Esophagus squamous epithelium (tissue), 4 donors: ENCODE measurements at regions not wholly inside any gene's neighbourhood (a gene's known extent, or its start where the extent isn't known, plus 50 kb on each side); places are given as distances from the start of the nearest gene placed in this dataset.

Experiments
- POLR2A ChIP-seq, 4 donors: fragments of 450-650 bp; IDR thresholded peaks; one replicate each; pipeline ENCODE4 v1.6.1; 2017; ENCODE audit warnings: antibody characterized with exemption in 4 of 4, mild to moderate bottlenecking in 4 of 4, moderate library complexity in 3 of 4
- TF ChIP-seq, protein P1 (sequence below), 6 experiments: fragments of 450-650 bp in 4 of 6; fragments of 200-600 bp in 2 of 6; sonication (generic) in 2 of 6; IDR thresholded peaks; one replicate each; pipeline ENCODE4 v1.5.1; 2016 to 2019; ENCODE audit warnings: antibody characterized with exemption in 6 of 6, mild to moderate bottlenecking in 4 of 6, moderate library complexity in 4 of 6

DNA sequence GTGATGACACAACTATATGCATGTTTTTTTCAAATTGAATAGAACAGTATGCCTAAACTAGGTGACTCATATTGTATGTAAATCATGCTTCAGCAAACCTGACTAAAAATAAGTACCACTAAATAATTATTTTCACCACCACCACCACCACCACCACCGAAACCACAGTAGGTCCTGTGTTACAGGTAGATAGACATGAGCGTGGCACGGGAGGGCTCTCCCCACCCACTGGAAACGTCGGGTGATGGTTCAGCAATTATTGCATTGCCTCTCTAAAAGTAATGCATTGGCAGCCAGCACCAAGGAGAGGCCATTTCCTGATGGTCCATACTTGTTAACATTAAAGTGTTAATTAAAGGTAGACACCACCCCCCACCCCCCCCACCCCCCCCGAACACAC lies 297.0 kb upstream of the NCAM2 start:
- TF ChIP-seq POLR2A (IDR thresholded peaks at IDR 0.05), result no peak
- TF ChIP-seq, protein P1, sequence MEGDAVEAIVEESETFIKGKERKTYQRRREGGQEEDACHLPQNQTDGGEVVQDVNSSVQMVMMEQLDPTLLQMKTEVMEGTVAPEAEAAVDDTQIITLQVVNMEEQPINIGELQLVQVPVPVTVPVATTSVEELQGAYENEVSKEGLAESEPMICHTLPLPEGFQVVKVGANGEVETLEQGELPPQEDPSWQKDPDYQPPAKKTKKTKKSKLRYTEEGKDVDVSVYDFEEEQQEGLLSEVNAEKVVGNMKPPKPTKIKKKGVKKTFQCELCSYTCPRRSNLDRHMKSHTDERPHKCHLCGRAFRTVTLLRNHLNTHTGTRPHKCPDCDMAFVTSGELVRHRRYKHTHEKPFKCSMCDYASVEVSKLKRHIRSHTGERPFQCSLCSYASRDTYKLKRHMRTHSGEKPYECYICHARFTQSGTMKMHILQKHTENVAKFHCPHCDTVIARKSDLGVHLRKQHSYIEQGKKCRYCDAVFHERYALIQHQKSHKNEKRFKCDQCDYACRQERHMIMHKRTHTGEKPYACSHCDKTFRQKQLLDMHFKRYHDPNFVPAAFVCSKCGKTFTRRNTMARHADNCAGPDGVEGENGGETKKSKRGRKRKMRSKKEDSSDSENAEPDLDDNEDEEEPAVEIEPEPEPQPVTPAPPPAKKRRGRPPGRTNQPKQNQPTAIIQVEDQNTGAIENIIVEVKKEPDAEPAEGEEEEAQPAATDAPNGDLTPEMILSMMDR (IDR thresholded peaks at IDR 0.05), result no peak
